HCT116 (cell line): ENCODE measurements at regions not wholly inside any gene's neighbourhood (a gene's known extent, or its start where the extent isn't known, plus 50 kb on each side); places are given as distances from the start of the nearest gene placed in this dataset.

Experiments used
- ATAC-seq: fragments of 200-7000 bp; cut with Tn5 transposase; 2 replicates; pipeline ENCODE4 v1.9.1; 2020; ENCODE audit warnings: mild to moderate bottlenecking, moderate library complexity
- BruUV-seq: library from RNA; stranded (reverse); fragments of 400-500 nt; replicated peaks from 2 replicates; lab custom pipeline; 2021; lab: Mats Ljungman, UMichigan
- CTCF ChIA-PET: fragments of 300-600 bp; sonication (Branson Sonifier 250); formaldehyde crosslinking; loops from one replicate; lab custom pipeline; 2021; ENCODE audit warnings: antibody characterized with exemption; lab: Charles Lee
- POLR2A ChIA-PET: fragments of 300-600, 350-600 bp; sonication (Branson Sonifier 250); formaldehyde crosslinking; loops from one replicate; lab custom pipeline; 2021; ENCODE audit warnings: antibody characterized with exemption; lab: Charles Lee
- RAD21 ChIA-PET, 2 experiments: fragments of 300-600 bp; sonication (Branson Sonifier 250); formaldehyde crosslinking; loops; one replicate each; lab custom pipeline; 2023; ENCODE audit warnings: low total read pairs in 2 of 2; ENCODE audit not compliant: uncharacterized antibody in 2 of 2, unreplicated experiment in 2 of 2, low non-redundant PET in 1 of 2; lab: Charles Lee
- DNase-seq: peaks from one replicate; pipeline ENCODE4 v3.0.0-alpha.2; 2010; ENCODE audit warnings: low read depth, low spot score
- H2AFZ ChIP-seq: fragments of 200-600 bp; shearing (Covaris generic), sonication (generic); 2 replicates; pipeline ENCODE4 v1.6.1; 2017; ENCODE audit warnings: low read depth, mixed run types, mixed read lengths, antibody characterized with exemption, low read length; ENCODE audit not compliant: poor library complexity, severe bottlenecking
- H3K27ac ChIP-seq: 2 replicates; pipeline ENCODE4 v1.5.1; 2012; ENCODE audit warnings: low read depth, low read length
- H3K27me3 ChIP-seq: fragments of 200-600 bp; sonication (generic); 2 replicates; pipeline ENCODE4 v1.6.1; 2016; ENCODE audit warnings: mixed run types, low read length, mixed read lengths; ENCODE audit not compliant: insufficient read depth
- H3K36me3 ChIP-seq, 2 experiments: fragments of 200-500 bp in 1 of 2; fragments of 200-600 bp in 1 of 2; sonication (Bioruptor generic) in 1 of 2; sonication (generic) in 1 of 2; 2 replicates each; pipeline versions ENCODE4 v1.5.1 to v1.6.1; 2014 to 2016; ENCODE audit warnings: low read length in 2 of 2, inconsistent platforms in 1 of 2, mixed read lengths in 1 of 2, mixed run types in 1 of 2; ENCODE audit not compliant: insufficient read depth in 2 of 2, control insufficient read depth in 1 of 2
- H3K4me1 ChIP-seq, 2 experiments: fragments of 200-600 bp in 1 of 2; sonication (generic) in 1 of 2; 2 replicates each; pipeline versions ENCODE4 v1.5.1 to v1.6.1; 2012 to 2017; ENCODE audit warnings: low read length in 2 of 2, inconsistent platforms in 1 of 2, mild to moderate bottlenecking in 1 of 2, mixed read lengths in 1 of 2, mixed run types in 1 of 2, moderate library complexity in 1 of 2; ENCODE audit not compliant: insufficient read depth in 2 of 2, control insufficient read depth in 1 of 2
- H3K4me2 ChIP-seq: fragments of 200-600 bp; sonication (generic); 2 replicates; pipeline ENCODE4 v1.6.1; 2017; ENCODE audit warnings: mixed run types, low read length, mixed read lengths
- H3K4me3 ChIP-seq, 2 experiments: fragments of 200-600 bp in 1 of 2; sonication (generic) in 1 of 2; replicated peaks in 1 of 2; 2 replicates each; pipeline ENCODE4 v1.5.1; 2011 to 2016; ENCODE audit warnings: low read length in 2 of 2, control low read depth in 1 of 2, low read depth in 1 of 2, mild to moderate bottlenecking in 1 of 2, mixed read lengths in 1 of 2, mixed run types in 1 of 2
- H3K79me2 ChIP-seq: fragments of 200-600 bp; sonication (generic); 2 replicates; pipeline ENCODE4 v1.6.1; 2017; ENCODE audit warnings: mild to moderate bottlenecking, mixed run types, low read length, moderate library complexity, mixed read lengths; ENCODE audit not compliant: insufficient read depth
- H3K9ac ChIP-seq: fragments of 200-600 bp; sonication (generic); 2 replicates; pipeline ENCODE4 v1.6.1; 2016; ENCODE audit warnings: low read length, mixed read lengths
- H3K9me2 ChIP-seq: fragments of 200-600 bp; sonication (generic), shearing (Covaris generic); 2 replicates; pipeline ENCODE4 v1.6.1; 2017; ENCODE audit warnings: mixed run types, mild to moderate bottlenecking, moderate library complexity; ENCODE audit not compliant: insufficient read depth
- H3K9me3 ChIP-seq, 2 experiments: fragments of 200-500 bp in 1 of 2; fragments of 200-600 bp in 1 of 2; sonication (Bioruptor generic) in 1 of 2; sonication (generic) in 1 of 2; 2 replicates each; pipeline ENCODE4 v1.6.1; 2014 to 2017; ENCODE audit warnings: low read length in 2 of 2, mixed read lengths in 2 of 2, inconsistent platforms in 1 of 2, low read depth in 1 of 2, mild to moderate bottlenecking in 1 of 2, mixed run types in 1 of 2, moderate library complexity in 1 of 2; ENCODE audit not compliant: control insufficient read depth in 1 of 2, insufficient read depth in 1 of 2
- H4K20me1 ChIP-seq: fragments of 200-600 bp; sonication (generic), shearing (Covaris generic); 2 replicates; pipeline ENCODE4 v1.6.1; 2017; ENCODE audit warnings: mixed run types, mild to moderate bottlenecking, moderate library complexity; ENCODE audit not compliant: insufficient read depth
- CBX3 ChIP-seq: IDR thresholded peaks from 2 replicates; pipeline ENCODE4 v1.6.1; 2012; ENCODE audit warnings: low read depth
- CEBPB ChIP-seq: IDR thresholded peaks from 2 replicates; pipeline ENCODE4 v1.6.1; 2012; ENCODE audit warnings: low read depth
- EGR1 ChIP-seq: IDR thresholded peaks from 2 replicates; pipeline ENCODE4 v1.6.1; 2012; ENCODE audit warnings: low read depth
- ELF1 ChIP-seq: IDR thresholded peaks from 2 replicates; pipeline ENCODE4 v1.6.1; 2012; ENCODE audit warnings: low read depth, borderline replicate concordance
- EZH2 ChIP-seq: fragments of 200-600 bp; sonication (generic); IDR thresholded peaks from 2 replicates; pipeline ENCODE4 v1.6.1; 2017; ENCODE audit warnings: antibody characterized with exemption, mixed run types
- EZH2phosphoT487 ChIP-seq: fragments of 200-600 bp; IDR thresholded peaks from 2 replicates; pipeline ENCODE4 v1.6.1; 2018; ENCODE audit warnings: antibody characterized with exemption, borderline replicate concordance
- FOSL1 ChIP-seq: IDR thresholded peaks from 2 replicates; pipeline ENCODE4 v1.6.1; 2012; ENCODE audit warnings: low read depth
- POLR2AphosphoS5 ChIP-seq: IDR thresholded peaks from 2 replicates; pipeline ENCODE4 v1.6.1; 2011; ENCODE audit warnings: mild to moderate bottlenecking, low read depth, low read length, moderate library complexity
- RAD21 ChIP-seq: IDR thresholded peaks from 2 replicates; pipeline ENCODE4 v1.6.1; 2012; ENCODE audit warnings: low read depth, mild to moderate bottlenecking
- SIN3A ChIP-seq: IDR thresholded peaks from 2 replicates; pipeline ENCODE4 v1.6.1; 2012; ENCODE audit warnings: low read depth
- SP1 ChIP-seq: IDR thresholded peaks from 2 replicates; pipeline ENCODE4 v1.6.1; 2012; ENCODE audit warnings: low read depth
- YY1 ChIP-seq: IDR thresholded peaks from 2 replicates; pipeline ENCODE4 v1.6.1; 2011; ENCODE audit warnings: low read length, low read depth, moderate library complexity, mild to moderate bottlenecking; ENCODE audit not compliant: insufficient replicate concordance; ENCODE audit errors: extremely low read depth
- ZFX ChIP-seq: fragments of 450-650 bp; IDR thresholded peaks from 2 replicates; pipeline ENCODE4 v1.6.1; 2017
- ZNF274 ChIP-seq: fragments of 200-500 bp; sonication (Bioruptor generic); IDR thresholded peaks from 2 replicates; pipeline ENCODE4 v1.6.1; 2014; ENCODE audit warnings: mild to moderate bottlenecking, low read depth, low read length, inconsistent platforms
- intact Hi-C: fragments of 100-400 bp; cut with micrococcal nuclease; formaldehyde crosslinking; loops from 2 replicates; pipeline ENCODE4 v1.10.0; 2022
- TF ChIP-seq, protein P1 (sequence below): IDR thresholded peaks from 2 replicates; pipeline ENCODE4 v1.6.1; 2012
- TF ChIP-seq, protein P2 (sequence below): IDR thresholded peaks from 2 replicates; pipeline ENCODE4 v1.6.1; 2012; ENCODE audit warnings: low read depth
- TF ChIP-seq, protein P3 (sequence below): IDR thresholded peaks from 2 replicates; pipeline ENCODE4 v1.6.1; 2011; ENCODE audit warnings: mild to moderate bottlenecking, low read length, moderate library complexity; ENCODE audit not compliant: insufficient replicate concordance; ENCODE audit errors: extremely low read depth
- TF ChIP-seq, protein P4 (sequence below): IDR thresholded peaks from 2 replicates; pipeline ENCODE4 v1.6.1; 2012

DNA sequence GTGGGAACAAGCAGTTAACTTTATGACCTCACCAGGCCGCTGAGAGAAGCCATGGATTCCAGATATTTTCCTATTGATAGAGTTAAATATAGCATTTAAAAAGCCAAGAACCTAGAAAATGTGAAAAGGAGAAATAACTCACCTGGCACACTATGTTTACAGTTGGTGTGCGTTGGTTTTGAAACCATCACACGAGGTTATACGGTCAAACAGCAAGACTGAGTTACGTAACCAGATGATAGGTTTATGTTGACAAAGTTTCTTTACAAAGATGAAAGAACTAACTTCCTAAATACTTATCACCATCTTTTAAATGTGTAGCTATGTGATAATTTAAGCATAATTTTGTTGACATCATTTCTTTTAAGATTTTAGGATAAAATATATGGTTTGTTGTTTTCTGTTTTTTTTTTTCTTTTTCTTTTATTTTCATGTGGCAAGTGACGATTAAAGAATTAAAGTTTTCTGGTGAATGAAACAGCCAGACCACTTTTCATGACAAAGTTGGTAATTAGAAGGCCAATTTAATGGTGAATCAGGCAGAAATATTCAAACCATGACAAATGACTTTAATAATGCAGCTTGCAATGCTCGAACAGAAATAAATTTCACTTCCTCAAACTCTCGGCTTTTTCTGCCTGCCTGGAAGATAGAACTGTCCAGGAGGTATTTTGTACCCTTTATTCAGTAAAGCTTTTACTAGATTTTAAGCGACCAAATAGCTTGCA, 339.1 kb upstream of the OBI1 start:
- ATAC-seq (no peak), DNase-seq (no peak)
- RAD21 ChIA-PET = no interaction called here
- POLR2A ChIA-PET = interaction anchor here (0.7 kb wide), 1 partner anchor 16 kb away, joined by 3 read pairs; no protein-coding TSS in a partner anchor
- Histone ChIP-seq H3K79me2 (no peaks in the 10 kb centered on the region), H3K36me3 (no peaks in the 10 kb centered on the region), H3K9ac (no peak overlapping the region), H3K4me2 (no peak overlapping the region), H3K9me3 (no peaks in the 10 kb centered on the region), H3K27me3 (peaks cover 15% of the 10 kb centered on the region; the same call in 1 of the 2 replicates), H3K9me2 (no peaks in the 10 kb centered on the region), H3K4me1 (no peaks in the 10 kb centered on the region), H2AFZ (no peak overlapping the region), H4K20me1 (no peaks in the 10 kb centered on the region), H3K27ac (no peak overlapping the region), H3K4me3 (no peak overlapping the region)
- intact Hi-C loops = no loop called here
- BruUV-seq = no TSS peak
- CTCF ChIA-PET = no interaction called here
- TF ChIP-seq, protein P1, sequence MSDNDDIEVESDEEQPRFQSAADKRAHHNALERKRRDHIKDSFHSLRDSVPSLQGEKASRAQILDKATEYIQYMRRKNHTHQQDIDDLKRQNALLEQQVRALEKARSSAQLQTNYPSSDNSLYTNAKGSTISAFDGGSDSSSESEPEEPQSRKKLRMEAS = no peak
- TF ChIP-seq ZFX = no peak
- no peak for TF ChIP-seq CBX3
- TF ChIP-seq EZH2phosphoT487 = no peak
- TF ChIP-seq EZH2 = no peak
- TF ChIP-seq, protein P2, sequence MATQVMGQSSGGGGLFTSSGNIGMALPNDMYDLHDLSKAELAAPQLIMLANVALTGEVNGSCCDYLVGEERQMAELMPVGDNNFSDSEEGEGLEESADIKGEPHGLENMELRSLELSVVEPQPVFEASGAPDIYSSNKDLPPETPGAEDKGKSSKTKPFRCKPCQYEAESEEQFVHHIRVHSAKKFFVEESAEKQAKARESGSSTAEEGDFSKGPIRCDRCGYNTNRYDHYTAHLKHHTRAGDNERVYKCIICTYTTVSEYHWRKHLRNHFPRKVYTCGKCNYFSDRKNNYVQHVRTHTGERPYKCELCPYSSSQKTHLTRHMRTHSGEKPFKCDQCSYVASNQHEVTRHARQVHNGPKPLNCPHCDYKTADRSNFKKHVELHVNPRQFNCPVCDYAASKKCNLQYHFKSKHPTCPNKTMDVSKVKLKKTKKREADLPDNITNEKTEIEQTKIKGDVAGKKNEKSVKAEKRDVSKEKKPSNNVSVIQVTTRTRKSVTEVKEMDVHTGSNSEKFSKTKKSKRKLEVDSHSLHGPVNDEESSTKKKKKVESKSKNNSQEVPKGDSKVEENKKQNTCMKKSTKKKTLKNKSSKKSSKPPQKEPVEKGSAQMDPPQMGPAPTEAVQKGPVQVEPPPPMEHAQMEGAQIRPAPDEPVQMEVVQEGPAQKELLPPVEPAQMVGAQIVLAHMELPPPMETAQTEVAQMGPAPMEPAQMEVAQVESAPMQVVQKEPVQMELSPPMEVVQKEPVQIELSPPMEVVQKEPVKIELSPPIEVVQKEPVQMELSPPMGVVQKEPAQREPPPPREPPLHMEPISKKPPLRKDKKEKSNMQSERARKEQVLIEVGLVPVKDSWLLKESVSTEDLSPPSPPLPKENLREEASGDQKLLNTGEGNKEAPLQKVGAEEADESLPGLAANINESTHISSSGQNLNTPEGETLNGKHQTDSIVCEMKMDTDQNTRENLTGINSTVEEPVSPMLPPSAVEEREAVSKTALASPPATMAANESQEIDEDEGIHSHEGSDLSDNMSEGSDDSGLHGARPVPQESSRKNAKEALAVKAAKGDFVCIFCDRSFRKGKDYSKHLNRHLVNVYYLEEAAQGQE = no peak
- TF ChIP-seq RAD21 = no peak
- TF ChIP-seq ELF1 = no peak
- no peak for TF ChIP-seq SIN3A
- TF ChIP-seq SP1 = no peak
- no peak for TF ChIP-seq ZNF274
- no peak for TF ChIP-seq CEBPB
- TF ChIP-seq FOSL1 = no peak
- TF ChIP-seq, protein P3, sequence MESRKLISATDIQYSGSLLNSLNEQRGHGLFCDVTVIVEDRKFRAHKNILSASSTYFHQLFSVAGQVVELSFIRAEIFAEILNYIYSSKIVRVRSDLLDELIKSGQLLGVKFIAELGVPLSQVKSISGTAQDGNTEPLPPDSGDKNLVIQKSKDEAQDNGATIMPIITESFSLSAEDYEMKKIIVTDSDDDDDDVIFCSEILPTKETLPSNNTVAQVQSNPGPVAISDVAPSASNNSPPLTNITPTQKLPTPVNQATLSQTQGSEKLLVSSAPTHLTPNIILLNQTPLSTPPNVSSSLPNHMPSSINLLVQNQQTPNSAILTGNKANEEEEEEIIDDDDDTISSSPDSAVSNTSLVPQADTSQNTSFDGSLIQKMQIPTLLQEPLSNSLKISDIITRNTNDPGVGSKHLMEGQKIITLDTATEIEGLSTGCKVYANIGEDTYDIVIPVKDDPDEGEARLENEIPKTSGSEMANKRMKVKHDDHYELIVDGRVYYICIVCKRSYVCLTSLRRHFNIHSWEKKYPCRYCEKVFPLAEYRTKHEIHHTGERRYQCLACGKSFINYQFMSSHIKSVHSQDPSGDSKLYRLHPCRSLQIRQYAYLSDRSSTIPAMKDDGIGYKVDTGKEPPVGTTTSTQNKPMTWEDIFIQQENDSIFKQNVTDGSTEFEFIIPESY = no peak
- no peak for TF ChIP-seq POLR2AphosphoS5
- TF ChIP-seq, protein P4, sequence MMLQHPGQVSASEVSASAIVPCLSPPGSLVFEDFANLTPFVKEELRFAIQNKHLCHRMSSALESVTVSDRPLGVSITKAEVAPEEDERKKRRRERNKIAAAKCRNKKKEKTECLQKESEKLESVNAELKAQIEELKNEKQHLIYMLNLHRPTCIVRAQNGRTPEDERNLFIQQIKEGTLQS = no peak
- TF ChIP-seq EGR1 = no peak
- TF ChIP-seq YY1 = no peak
